ENCODE measurements at regions not wholly inside any gene's neighbourhood (a gene's known extent, or its start where the extent isn't known, plus 50 kb on each side); places are given as distances from the start of the nearest gene placed in this dataset.
"Not testable (repeated sequence)": the region's sequence is repeated elsewhere in the genome, so short reads cannot be mapped to it uniquely, and the experiment has no call there.

- no peak for DNase-seq (ENCODE audit: low read depth)
Measured at GRCh38 chr2:200102971-200103370, 147.6 kb downstream of the MAIP1 start.

GRCh38 chr2:200104015-200104414 is 148.6 kb downstream of the MAIP1 start:
- no peak for DNase-seq (ENCODE audit: low read depth)

- DNase-seq (ENCODE audit: low read depth) = no peak
Measured at GRCh38 chr2:200107514-200108217, 152.3 kb downstream of the MAIP1 start.

- no peak for DNase-seq (ENCODE audit: low read depth)
Measured at GRCh38 chr2:200109421-200109820, 154.0 kb downstream of the MAIP1 start.

GRCh38 chr2:200110381-200110780 is 155.0 kb downstream of the MAIP1 start:
- no peak for DNase-seq (ENCODE audit: low read depth)

- DNase-seq (ENCODE audit: low read depth) = not testable (repeated sequence)
Measured at GRCh38 chr2:200113016-200113799, 157.8 kb downstream of the MAIP1 start.

GRCh38 chr2:200119236-200119635 is 163.9 kb downstream of the MAIP1 start:
- no peak for DNase-seq (ENCODE audit: low read depth)

GRCh38 chr2:200121931-200122330 is 166.5 kb downstream of the MAIP1 start:
- no peak for DNase-seq (ENCODE audit: low read depth)

- DNase-seq (ENCODE audit: low read depth) = no peak
Measured at GRCh38 chr2:200122683-200123082, 167.3 kb downstream of the MAIP1 start.

GRCh38 chr2:200124665-200125368 is 169.4 kb downstream of the MAIP1 start:
- not testable (repeated sequence) for DNase-seq (ENCODE audit: low read depth)

GRCh38 chr2:200125444-200126284 is 170.3 kb downstream of the MAIP1 start:
- no peak for DNase-seq (ENCODE audit: low read depth)

GRCh38 chr2:200126285-200126670 is 170.9 kb downstream of the MAIP1 start:
- DNase-seq (ENCODE audit: low read depth) = not testable (repeated sequence)

GRCh38 chr2:200126680-200127079 is 171.3 kb downstream of the MAIP1 start:
- not testable (repeated sequence) for DNase-seq (ENCODE audit: low read depth)

- DNase-seq (ENCODE audit: low read depth) = peak; percentile 72
Measured at GRCh38 chr2:200127848-200128247, 172.5 kb downstream of the MAIP1 start.

- no peak for DNase-seq (ENCODE audit: low read depth)
Measured at GRCh38 chr2:200128296-200128695, 172.9 kb downstream of the MAIP1 start.

GRCh38 chr2:200129721-200130462 is 174.5 kb downstream of the MAIP1 start:
- DNase-seq (ENCODE audit: low read depth) = no peak

- DNase-seq (ENCODE audit: low read depth) = no peak
Measured at GRCh38 chr2:200130762-200131166, 175.4 kb downstream of the MAIP1 start.

- no peak for DNase-seq (ENCODE audit: low read depth)
Measured at GRCh38 chr2:200131307-200131706, 175.2 kb upstream of the SPATS2L start.

GRCh38 chr2:200135082-200135481 is 171.4 kb upstream of the SPATS2L start:
- DNase-seq (ENCODE audit: low read depth) = no peak

GRCh38 chr2:200136655-200137054 is 169.8 kb upstream of the SPATS2L start:
- DNase-seq (ENCODE audit: low read depth) = no peak

- DNase-seq (ENCODE audit: low read depth) = no peak
Measured at GRCh38 chr2:200137271-200137670, 169.2 kb upstream of the SPATS2L start.
